Lower leg skin (tissue), 4 donors: ENCODE measurements at regions not wholly inside any gene's neighbourhood (a gene's known extent, or its start where the extent isn't known, plus 50 kb on each side); places are given as distances from the start of the nearest gene placed in this dataset.

Experiments used
- DNase-seq, 2 donors: peaks; one replicate each; pipeline ENCODE4 v3.0.0-alpha.2; 2019; ENCODE audit warnings: low spot score in 2 of 2
- H3K4me3 ChIP-seq: fragments of 200-600 bp; sonication (generic); 2 replicates; pipeline ENCODE4 v1.5.1; 2017; ENCODE audit warnings: mild to moderate bottlenecking, low read depth; ENCODE audit not compliant: poor library complexity, severe bottlenecking
- CTCF ChIP-seq, 3 donors: fragments of 450-650 bp; IDR thresholded peaks; one replicate each; pipeline ENCODE4 v1.5.1; 2016; ENCODE audit warnings: antibody characterized with exemption in 3 of 3, mild to moderate bottlenecking in 3 of 3, moderate library complexity in 2 of 3
- POLR2A ChIP-seq, 2 donors: fragments of 450-650 bp; IDR thresholded peaks; one replicate each; pipeline ENCODE4 v1.6.1; 2016 to 2017; ENCODE audit warnings: antibody characterized with exemption in 2 of 2, mild to moderate bottlenecking in 1 of 2, moderate library complexity in 1 of 2
- WGBS, 2 donors: methylation state at CpG; one replicate each; pipeline ENCODE4 v1.1.5; 2018; 5-methylcytosine and 5-hydroxymethylcytosine counted together
- intact Hi-C: fragments of 100-400 bp; cut with DNase I; formaldehyde crosslinking; loops from one replicate; pipeline ENCODE4 v1.15.0; 2023; ENCODE audit warnings: low total_unique reads

GRCh38 chr20:2203436-2203835 lies 92.4 kb upstream of the TGM3 start:
- intact Hi-C loops = no loop called here
- WGBS, 2 donors = 89 to 97% methylated on average over 1 of the region's 1 CpG
- H3K4me3 ChIP-seq = no peak overlapping the region
- TF ChIP-seq POLR2A (IDR thresholded peaks at IDR 0.05) (no peak), CTCF (IDR thresholded peaks at IDR 0.05) (no peak)
- no peak for DNase-seq

- H3K4me3 ChIP-seq = no peak overlapping the region
- WGBS, 2 donors = 90 to 95% methylated on average over 3 of the region's 3 CpGs
- intact Hi-C loops = no loop called here
- TF ChIP-seq CTCF (IDR thresholded peaks at IDR 0.05) (no peak), POLR2A (IDR thresholded peaks at IDR 0.05) (no peak)
- DNase-seq = no peak
Measured at GRCh38 chr20:2204021-2204420, 91.8 kb upstream of the TGM3 start.

GRCh38 chr20:2206957-2207769 lies 88.6 kb upstream of the TGM3 start:
- TF ChIP-seq POLR2A (IDR thresholded peaks at IDR 0.05) (no peak), CTCF (IDR thresholded peaks at IDR 0.05) (no peak)
- DNase-seq = peak; percentile 34 to 92
- 2 to 6% methylated on average over 31 to 50 of the region's 82 CpGs for WGBS, 2 donors
- H3K4me3 ChIP-seq = peak overlapping the region; percentile 37
- intact Hi-C loops = loop anchor here (2.0 kb wide), 1 partner anchor 252 kb away; no protein-coding TSS in a partner anchor

GRCh38 chr20:2207770-2208097 lies 88.1 kb upstream of the TGM3 start:
- TF ChIP-seq CTCF (IDR thresholded peaks at IDR 0.05) (no peak), POLR2A (IDR thresholded peaks at IDR 0.05) (no peak)
- 6 to 7% methylated on average over 15 of the region's 17 CpGs for WGBS, 2 donors
- no peak overlapping the region for H3K4me3 ChIP-seq
- intact Hi-C loops = loop anchor here (2.0 kb wide), 1 partner anchor 251 kb away; no protein-coding TSS in a partner anchor
- DNase-seq = no peak

GRCh38 chr20:2208897-2209296 lies 86.9 kb upstream of the TGM3 start:
- TF ChIP-seq CTCF (IDR thresholded peaks at IDR 0.05) (no peak), POLR2A (IDR thresholded peaks at IDR 0.05) (no peak)
- intact Hi-C loops = no loop called here
- WGBS, 2 donors = 83 to 89% methylated on average over 3 of the region's 3 CpGs
- no peak for DNase-seq
- H3K4me3 ChIP-seq = no peak overlapping the region
